Thyroid gland (tissue), 4 donors: ENCODE measurements at regions not wholly inside any gene's neighbourhood (a gene's known extent, or its start where the extent isn't known, plus 50 kb on each side); places are given as distances from the start of the nearest gene placed in this dataset.
"Not testable (repeated sequence)": the region's sequence is repeated elsewhere in the genome, so short reads cannot be mapped to it uniquely, and the experiment has no call there.

ENCODE experiments used
- DNase-seq, 2 donors: peaks; one replicate each; pipeline ENCODE4 v3.0.0-alpha.2; 2019
- H3K27ac ChIP-seq, 3 donors: fragments of 200-600 bp; sonication (generic); 1 replicate in 2 of 3; 2 replicates in 1 of 3; pipeline ENCODE4 v1.5.1; 2016 to 2019; ENCODE audit warnings: mild to moderate bottlenecking in 1 of 3, moderate library complexity in 1 of 3
- H3K27me3 ChIP-seq: fragments of 200-600 bp; sonication (generic); one replicate; pipeline ENCODE4 v1.5.1; 2019
- H3K36me3 ChIP-seq, 2 donors: fragments of 200-600 bp; sonication (generic); one replicate each; pipeline ENCODE4 v1.5.1; 2016 to 2019
- H3K4me1 ChIP-seq, 2 donors: fragments of 200-600 bp; sonication (generic); one replicate each; pipeline ENCODE4 v1.5.1; 2017 to 2019
- H3K4me3 ChIP-seq, 3 donors: fragments of 200-600 bp; sonication (generic); replicated peaks in 1 of 3; 1 replicate in 2 of 3; 2 replicates in 1 of 3; pipeline ENCODE4 v1.5.1; 2016; ENCODE audit warnings: mild to moderate bottlenecking in 1 of 3
- H3K9me3 ChIP-seq: fragments of 200-600 bp; sonication (generic); one replicate; pipeline ENCODE4 v1.5.1; 2017
- POLR2A ChIP-seq, 2 donors: fragments of 450-650 bp; IDR thresholded peaks; one replicate each; pipeline ENCODE4 v1.6.1; 2017; ENCODE audit warnings: antibody characterized with exemption in 2 of 2, mild to moderate bottlenecking in 2 of 2, moderate library complexity in 1 of 2
- WGBS, 2 donors: methylation state at CpG; one replicate each; pipeline ENCODE4 v1.1.5; 2017; 5-methylcytosine and 5-hydroxymethylcytosine counted together
- intact Hi-C: fragments of 100-400 bp; cut with DNase I; formaldehyde crosslinking; loops from one replicate; pipeline ENCODE4 v1.15.1; 2023
- TF ChIP-seq, protein P1 (sequence below), 6 experiments: fragments of 200-600 bp in 3 of 6; fragments of 450-650 bp in 3 of 6; sonication (generic) in 3 of 6; IDR thresholded peaks; one replicate each; pipeline ENCODE4 v1.5.1; 2016 to 2019; ENCODE audit warnings: antibody characterized with exemption in 6 of 6, mild to moderate bottlenecking in 2 of 6, inconsistent platforms in 1 of 6, moderate library complexity in 1 of 6

GRCh38 chr18:70405052-70405451, 116.2 kb downstream of the SOCS6 start:
- H3K4me1 ChIP-seq = no peaks in the 10 kb centered on the region
- WGBS, 2 donors = 59 to 66% methylated on average over 3 of the region's 3 CpGs
- no peaks in the 10 kb centered on the region for H3K36me3 ChIP-seq
- DNase-seq = no peak
- no peak for TF ChIP-seq POLR2A (IDR thresholded peaks at IDR 0.05)
- TF ChIP-seq, protein P1, sequence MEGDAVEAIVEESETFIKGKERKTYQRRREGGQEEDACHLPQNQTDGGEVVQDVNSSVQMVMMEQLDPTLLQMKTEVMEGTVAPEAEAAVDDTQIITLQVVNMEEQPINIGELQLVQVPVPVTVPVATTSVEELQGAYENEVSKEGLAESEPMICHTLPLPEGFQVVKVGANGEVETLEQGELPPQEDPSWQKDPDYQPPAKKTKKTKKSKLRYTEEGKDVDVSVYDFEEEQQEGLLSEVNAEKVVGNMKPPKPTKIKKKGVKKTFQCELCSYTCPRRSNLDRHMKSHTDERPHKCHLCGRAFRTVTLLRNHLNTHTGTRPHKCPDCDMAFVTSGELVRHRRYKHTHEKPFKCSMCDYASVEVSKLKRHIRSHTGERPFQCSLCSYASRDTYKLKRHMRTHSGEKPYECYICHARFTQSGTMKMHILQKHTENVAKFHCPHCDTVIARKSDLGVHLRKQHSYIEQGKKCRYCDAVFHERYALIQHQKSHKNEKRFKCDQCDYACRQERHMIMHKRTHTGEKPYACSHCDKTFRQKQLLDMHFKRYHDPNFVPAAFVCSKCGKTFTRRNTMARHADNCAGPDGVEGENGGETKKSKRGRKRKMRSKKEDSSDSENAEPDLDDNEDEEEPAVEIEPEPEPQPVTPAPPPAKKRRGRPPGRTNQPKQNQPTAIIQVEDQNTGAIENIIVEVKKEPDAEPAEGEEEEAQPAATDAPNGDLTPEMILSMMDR (IDR thresholded peaks at IDR 0.05) = no peak
- intact Hi-C loops = no loop called here
- H3K4me3 ChIP-seq = no peak overlapping the region
- no peaks in the 10 kb centered on the region for H3K9me3 ChIP-seq
- H3K27ac ChIP-seq = no peak overlapping the region
- no peaks in the 10 kb centered on the region for H3K27me3 ChIP-seq

DNA sequence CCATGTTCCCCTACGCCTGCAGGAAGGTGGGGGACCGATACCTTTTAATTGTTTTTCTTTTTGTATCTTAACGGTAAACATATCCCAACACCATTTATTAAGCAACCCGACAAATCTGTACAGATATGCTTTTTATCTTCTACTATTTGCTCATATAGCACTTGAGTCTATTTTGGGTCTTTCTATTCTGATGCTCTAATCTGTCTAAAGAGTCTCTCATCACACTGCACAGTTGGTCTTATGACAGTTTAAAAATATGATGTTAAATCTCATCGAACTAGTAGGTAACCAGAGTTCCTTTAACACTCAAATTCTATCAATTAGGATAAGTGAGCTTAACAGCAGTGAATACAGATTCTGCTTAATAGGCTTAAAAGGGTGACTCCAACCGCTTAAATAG, 111.6 kb downstream of the SOCS6 start:
- no peak for TF ChIP-seq POLR2A (IDR thresholded peaks at IDR 0.05)
- TF ChIP-seq, protein P1 (IDR thresholded peaks at IDR 0.05) = no peak
- H3K27ac ChIP-seq = no peak overlapping the region
- no peak for DNase-seq
- H3K4me1 ChIP-seq = no peaks in the 10 kb centered on the region
- intact Hi-C loops = no loop called here
- WGBS, 2 donors = 76 to 80% methylated on average over 6 of the region's 6 CpGs
- no peaks in the 10 kb centered on the region for H3K9me3 ChIP-seq
- no peak overlapping the region for H3K4me3 ChIP-seq
- no peaks in the 10 kb centered on the region for H3K27me3 ChIP-seq
- no peaks in the 10 kb centered on the region for H3K36me3 ChIP-seq

GRCh38 chr18:70398076-70398475, 109.2 kb downstream of the SOCS6 start:
- intact Hi-C loops = no loop called here
- Histone ChIP-seq H3K27me3 (no peaks in the 10 kb centered on the region), H3K9me3 (no peaks in the 10 kb centered on the region), H3K36me3 (no peaks in the 10 kb centered on the region), H3K4me1 (no peaks in the 10 kb centered on the region), H3K4me3 (no peak overlapping the region), H3K27ac (no peak overlapping the region)
- no peak for TF ChIP-seq POLR2A (IDR thresholded peaks at IDR 0.05)
- TF ChIP-seq, protein P1 (IDR thresholded peaks at IDR 0.05) = no peak
- DNase-seq = no peak
- 82 to 84% methylated on average over 1 of the region's 1 CpG for WGBS, 2 donors

DNA sequence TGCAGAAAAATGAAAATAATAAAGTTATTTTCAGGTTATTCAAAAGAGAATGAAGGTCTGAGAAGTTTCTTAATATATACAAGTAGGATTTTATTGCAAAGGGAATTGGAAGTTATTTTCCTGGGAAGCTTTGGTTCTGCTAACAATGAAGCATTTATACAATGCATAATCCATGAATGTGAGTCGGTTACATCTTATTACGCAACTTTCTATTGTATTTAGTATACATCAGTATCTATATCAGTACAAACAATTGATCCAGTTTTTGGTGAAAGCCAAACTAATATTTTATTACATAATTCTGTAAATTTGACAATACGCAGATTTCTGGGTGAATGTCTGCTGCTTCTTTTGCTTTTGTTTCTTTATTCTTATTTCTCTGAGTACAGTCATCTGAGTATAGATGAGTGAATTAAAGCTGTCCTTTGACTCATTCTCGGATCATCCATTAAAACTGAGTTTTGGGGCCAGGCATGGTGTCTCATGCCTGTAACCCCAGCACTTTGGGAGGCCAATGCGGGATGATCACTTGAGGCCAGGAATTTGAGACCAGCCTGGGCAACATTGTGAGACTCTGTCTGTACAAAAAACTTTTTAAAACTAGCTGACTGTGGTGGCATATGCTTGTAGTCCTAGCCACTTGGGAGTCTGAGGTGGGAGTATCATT, 108.5 kb downstream of the SOCS6 start:
- no peak for TF ChIP-seq POLR2A (IDR thresholded peaks at IDR 0.05)
- TF ChIP-seq, protein P1 (IDR thresholded peaks at IDR 0.05) = no peak
- H3K4me3 ChIP-seq = no peak overlapping the region
- no peak for DNase-seq
- H3K36me3 ChIP-seq = no peaks in the 10 kb centered on the region
- no peaks in the 10 kb centered on the region for H3K4me1 ChIP-seq
- H3K27ac ChIP-seq = no peak overlapping the region
- no peaks in the 10 kb centered on the region for H3K27me3 ChIP-seq
- intact Hi-C loops = no loop called here
- WGBS, 2 donors = 88 to 95% methylated on average over 5 of the region's 5 CpGs
- no peaks in the 10 kb centered on the region for H3K9me3 ChIP-seq

- H3K27me3 ChIP-seq, H3K9me3 ChIP-seq, H3K4me3 ChIP-seq, H3K4me1 ChIP-seq, intact Hi-C loops, DNase-seq, H3K27ac ChIP-seq, H3K36me3 ChIP-seq: not testable (repeated sequence)
- WGBS, 2 donors = 68 to 72% methylated on average over 4 of the region's 4 CpGs
Measured at GRCh38 chr18:70395771-70396170, 106.9 kb downstream of the SOCS6 start.
